HepG2 (cell line): ENCODE measurements at regions not wholly inside any gene's neighbourhood (a gene's known extent, or its start where the extent isn't known, plus 50 kb on each side); places are given as distances from the start of the nearest gene placed in this dataset.
A peak's percentile ranks its signal among the peaks of the same experiment; 100 is the strongest.

Experiments used
- AFF4 ChIP-seq: sonication (generic); formaldehyde crosslinking; IDR thresholded peaks from 2 replicates; pipeline ENCODE4 v1.4.0; 2020; ENCODE audit warnings: missing genetic modification reagents
- CERS6 ChIP-seq: sonication (generic); formaldehyde crosslinking; IDR thresholded peaks from 2 replicates; pipeline ENCODE4 v1.5.0; 2020; ENCODE audit warnings: missing genetic modification reagents
- FOSL2 ChIP-seq: sonication (generic); formaldehyde crosslinking; IDR thresholded peaks from 2 replicates; pipeline ENCODE4 v1.4.0; 2020; ENCODE audit warnings: missing genetic modification reagents
- GFI1 ChIP-seq: sonication (generic); formaldehyde crosslinking; IDR thresholded peaks from 2 replicates; pipeline ENCODE4 v1.5.0; 2020; ENCODE audit warnings: missing genetic modification reagents, mild to moderate bottlenecking, borderline replicate concordance
- HNF4A ChIP-seq: sonication (generic); formaldehyde crosslinking; IDR thresholded peaks from 2 replicates; pipeline ENCODE4 v1.4.0; 2020; ENCODE audit warnings: missing genetic modification reagents
- JARID2 ChIP-seq: sonication (generic); formaldehyde crosslinking; IDR thresholded peaks from 2 replicates; pipeline ENCODE4 v1.8.1; 2023; ENCODE audit warnings: missing genetic modification reagents, inconsistent platforms; ENCODE audit not compliant: insufficient replicate concordance
- KLF15 ChIP-seq: sonication (generic); formaldehyde crosslinking; IDR thresholded peaks from 2 replicates; pipeline ENCODE4 v1.8.1; 2023; ENCODE audit warnings: borderline replicate concordance, mild to moderate bottlenecking, inconsistent platforms, missing genetic modification reagents, mixed read lengths
- MAFG ChIP-seq: sonication (generic); formaldehyde crosslinking; IDR thresholded peaks from 2 replicates; pipeline ENCODE4 v1.5.1; 2020; ENCODE audit warnings: mild to moderate bottlenecking, missing genetic modification reagents
- MTF2 ChIP-seq: sonication (generic); formaldehyde crosslinking; IDR thresholded peaks from 2 replicates; pipeline ENCODE4 v1.5.0; 2020; ENCODE audit warnings: missing genetic modification reagents, borderline replicate concordance
- RNF219 ChIP-seq: sonication (generic); formaldehyde crosslinking; IDR thresholded peaks from 2 replicates; pipeline ENCODE4 v1.5.0; 2020; ENCODE audit warnings: mild to moderate bottlenecking, missing genetic modification reagents
- SALL2 ChIP-seq: sonication (generic); formaldehyde crosslinking; IDR thresholded peaks from 2 replicates; pipeline ENCODE4 v1.8.1; 2023; ENCODE audit warnings: mild to moderate bottlenecking, missing genetic modification reagents, inconsistent platforms
- SMARCC2 ChIP-seq: fragments of 450-650 bp; IDR thresholded peaks from 2 replicates; pipeline ENCODE4 v1.6.1; 2017; ENCODE audit warnings: antibody characterized with exemption, mild to moderate bottlenecking
- ZFP36L2 ChIP-seq: sonication (generic); formaldehyde crosslinking; IDR thresholded peaks from 2 replicates; pipeline ENCODE4 v1.4.0; 2020; ENCODE audit warnings: missing genetic modification reagents
- ZFP37 ChIP-seq: sonication (generic); formaldehyde crosslinking; IDR thresholded peaks from 2 replicates; pipeline ENCODE4 v1.4.0; 2020; ENCODE audit warnings: missing genetic modification reagents, borderline replicate concordance
- ZNF44 ChIP-seq: sonication (generic); formaldehyde crosslinking; IDR thresholded peaks from 2 replicates; pipeline ENCODE4 v1.5.1; 2020; ENCODE audit warnings: mild to moderate bottlenecking, missing genetic modification reagents
- ZNF441 ChIP-seq: sonication (generic); formaldehyde crosslinking; IDR thresholded peaks from 2 replicates; pipeline ENCODE4 v1.7.0; 2021; ENCODE audit warnings: missing genetic modification reagents, borderline replicate concordance
- ZNF562 ChIP-seq: sonication (generic); formaldehyde crosslinking; IDR thresholded peaks from 2 replicates; pipeline ENCODE4 v1.8.0; 2022; ENCODE audit warnings: missing genetic modification reagents, borderline replicate concordance
- ZNF746 ChIP-seq: sonication (generic); formaldehyde crosslinking; IDR thresholded peaks from 2 replicates; pipeline ENCODE4 v1.8.0; 2022; ENCODE audit warnings: mild to moderate bottlenecking, missing genetic modification reagents
- ZXDC ChIP-seq: sonication (generic); formaldehyde crosslinking; IDR thresholded peaks from 2 replicates; pipeline ENCODE4 v1.5.0; 2020; ENCODE audit warnings: mild to moderate bottlenecking, missing genetic modification reagents

GRCh38 chr2:179344280-179344964 is 79.8 kb upstream of the SESTD1 start (continued):
- TF ChIP-seq ZFP37 = no peak
- no peak for TF ChIP-seq JARID2 (CRISPR knock-in tag)
- TF ChIP-seq ZNF441 (CRISPR knock-in tag) = no peak
- no peak for TF ChIP-seq CERS6 (CRISPR knock-in tag)
- TF ChIP-seq GFI1 (CRISPR knock-in tag) = peak; percentile 43; the same call in 1 of the 2 replicates
- no peak; the same call in 1 of the 2 replicates for TF ChIP-seq ZNF44 (CRISPR knock-in tag)
- TF ChIP-seq MAFG (CRISPR knock-in tag) = peak; percentile 94
- TF ChIP-seq ZNF746 (CRISPR knock-in tag) = no peak
- TF ChIP-seq ZNF562 = no peak
- TF ChIP-seq SALL2 = peak; percentile 57; the same call in 1 of the 2 replicates
- 0 out of 2 replicates have a peak, but pooled peaks have one; percentile 58 for TF ChIP-seq SMARCC2
- no peak for TF ChIP-seq FOSL2 (CRISPR knock-in tag)
- no peak for TF ChIP-seq KLF15 (CRISPR knock-in tag)
- TF ChIP-seq ZFP36L2 (CRISPR knock-in tag) = no peak
- TF ChIP-seq AFF4 (CRISPR knock-in tag) = no peak; the same call in 1 of the 2 replicates
- no peak for TF ChIP-seq MTF2 (CRISPR knock-in tag)
- peak; percentile 61; the same call in 1 of the 2 replicates for TF ChIP-seq RNF219 (CRISPR knock-in tag)
- peak; percentile 94 for TF ChIP-seq HNF4A (CRISPR knock-in tag)
- TF ChIP-seq ZXDC (CRISPR knock-in tag) = no peak
